ENCODE measurements at regions not wholly inside any gene's neighbourhood (a gene's known extent, or its start where the extent isn't known, plus 50 kb on each side); places are given as distances from the start of the nearest gene placed in this dataset.
"Not testable (repeated sequence)": the region's sequence is repeated elsewhere in the genome, so short reads cannot be mapped to it uniquely, and the experiment has no call there.

- H3K27me3 Mint-ChIP-seq: no peaks in the 10 kb centered on the region
- no peak overlapping the region for H3K4me3 Mint-ChIP-seq
- no peaks in the 10 kb centered on the region for H3K4me1 Mint-ChIP-seq (ENCODE audit: low read depth)
- no peak overlapping the region for H3K27ac Mint-ChIP-seq
- no peaks in the 10 kb centered on the region for H3K36me3 Mint-ChIP-seq (ENCODE audit: low read depth)
- intact Hi-C loops (cut with micrococcal nuclease): no loop called here
- H3K9me3 Mint-ChIP-seq: peaks cover 3% of the 10 kb centered on the region
Measured at GRCh38 chr11:134940441-134941126, 528.5 kb upstream of the B3GAT1 start.

GRCh38 chr11:134939905-134940304, 527.9 kb upstream of the B3GAT1 start:
- Mint-ChIP-seq H3K36me3 (ENCODE audit: low read depth) (no peaks in the 10 kb centered on the region), H3K9me3 (peaks cover 10% of the 10 kb centered on the region), H3K27ac (no peak overlapping the region), H3K4me3 (no peak overlapping the region), H3K4me1 (ENCODE audit: low read depth) (no peaks in the 10 kb centered on the region), H3K27me3 (no peaks in the 10 kb centered on the region)
- intact Hi-C loops (cut with micrococcal nuclease): no loop called here

- no peaks in the 10 kb centered on the region for H3K36me3 Mint-ChIP-seq (ENCODE audit: low read depth)
- H3K4me3 Mint-ChIP-seq: no peak overlapping the region
- no peak overlapping the region for H3K27ac Mint-ChIP-seq
Measured at GRCh38 chr11:134939031-134939430, 527.0 kb upstream of the B3GAT1 start.

GRCh38 chr11:134938212-134938611, 526.2 kb upstream of the B3GAT1 start:
- Mint-ChIP-seq H3K27ac (no peak overlapping the region), H3K4me3 (no peak overlapping the region), H3K36me3 (ENCODE audit: low read depth) (no peaks in the 10 kb centered on the region), H3K4me1 (ENCODE audit: low read depth) (no peaks in the 10 kb centered on the region), H3K27me3 (no peaks in the 10 kb centered on the region), H3K9me3 (peaks cover 16% of the 10 kb centered on the region)
- intact Hi-C loops (cut with micrococcal nuclease): no loop called here

More at GRCh38 chr11:134939031-134939430, 527.0 kb upstream of the B3GAT1 start:
- peaks cover 16% of the 10 kb centered on the region for H3K9me3 Mint-ChIP-seq
- no peaks in the 10 kb centered on the region for H3K4me1 Mint-ChIP-seq (ENCODE audit: low read depth)
- H3K27me3 Mint-ChIP-seq: no peaks in the 10 kb centered on the region
- intact Hi-C loops (cut with micrococcal nuclease): no loop called here

GRCh38 chr11:134937193-134937592, 525.2 kb upstream of the B3GAT1 start:
- peaks cover 18% of the 10 kb centered on the region for H3K9me3 Mint-ChIP-seq
- H3K27me3 Mint-ChIP-seq; H3K4me1 Mint-ChIP-seq (ENCODE audit: low read depth); H3K27ac Mint-ChIP-seq; H3K36me3 Mint-ChIP-seq (ENCODE audit: low read depth); H3K4me3 Mint-ChIP-seq; intact Hi-C loops (cut with micrococcal nuclease): not testable (repeated sequence)

GRCh38 chr11:134932761-134933160, 520.7 kb upstream of the B3GAT1 start:
- intact Hi-C loops (cut with micrococcal nuclease): no loop called here
- Mint-ChIP-seq H3K36me3 (ENCODE audit: low read depth) (no peaks in the 10 kb centered on the region), H3K4me1 (ENCODE audit: low read depth) (no peaks in the 10 kb centered on the region), H3K27me3 (no peaks in the 10 kb centered on the region), H3K4me3 (no peak overlapping the region), H3K9me3 (peaks cover 39% of the 10 kb centered on the region), H3K27ac (no peak overlapping the region)

- H3K27me3 Mint-ChIP-seq: no peaks in the 10 kb centered on the region
- no peaks in the 10 kb centered on the region for H3K36me3 Mint-ChIP-seq (ENCODE audit: low read depth)
- H3K4me1 Mint-ChIP-seq (ENCODE audit: low read depth): no peaks in the 10 kb centered on the region
- no peak overlapping the region for H3K27ac Mint-ChIP-seq
- intact Hi-C loops (cut with micrococcal nuclease): no loop called here
- peaks cover 26% of the 10 kb centered on the region for H3K9me3 Mint-ChIP-seq
- no peak overlapping the region for H3K4me3 Mint-ChIP-seq
Measured at GRCh38 chr11:134925432-134925831, 513.4 kb upstream of the B3GAT1 start.

GRCh38 chr11:134923441-134923840, 511.4 kb upstream of the B3GAT1 start:
- Mint-ChIP-seq H3K27ac (no peak overlapping the region), H3K4me1 (ENCODE audit: low read depth) (no peaks in the 10 kb centered on the region), H3K27me3 (no peaks in the 10 kb centered on the region), H3K9me3 (peaks cover 15% of the 10 kb centered on the region), H3K36me3 (ENCODE audit: low read depth) (no peaks in the 10 kb centered on the region), H3K4me3 (no peak overlapping the region)
- intact Hi-C loops (cut with micrococcal nuclease): no loop called here

GRCh38 chr11:134921938-134922337, 509.9 kb upstream of the B3GAT1 start:
- intact Hi-C loops (cut with micrococcal nuclease): no loop called here
- H3K4me3 Mint-ChIP-seq: no peak overlapping the region
- no peaks in the 10 kb centered on the region for H3K27me3 Mint-ChIP-seq
- H3K9me3 Mint-ChIP-seq: peaks cover 15% of the 10 kb centered on the region
- H3K27ac Mint-ChIP-seq: no peak overlapping the region
- H3K36me3 Mint-ChIP-seq (ENCODE audit: low read depth): no peaks in the 10 kb centered on the region
- no peaks in the 10 kb centered on the region for H3K4me1 Mint-ChIP-seq (ENCODE audit: low read depth)

GRCh38 chr11:134920851-134921608, 509.0 kb upstream of the B3GAT1 start:
- Mint-ChIP-seq H3K36me3 (ENCODE audit: low read depth) (no peaks in the 10 kb centered on the region), H3K27ac (no peak overlapping the region), H3K4me3 (no peak overlapping the region), H3K9me3 (peaks cover 12% of the 10 kb centered on the region), H3K27me3 (no peaks in the 10 kb centered on the region), H3K4me1 (ENCODE audit: low read depth) (no peaks in the 10 kb centered on the region)
- intact Hi-C loops (cut with micrococcal nuclease): no loop called here

GRCh38 chr11:134916421-134917213, 504.6 kb upstream of the B3GAT1 start:
- Mint-ChIP-seq H3K4me3 (no peak overlapping the region), H3K27me3 (no peaks in the 10 kb centered on the region), H3K4me1 (ENCODE audit: low read depth) (no peaks in the 10 kb centered on the region), H3K9me3 (no peaks in the 10 kb centered on the region), H3K36me3 (ENCODE audit: low read depth) (no peaks in the 10 kb centered on the region), H3K27ac (no peak overlapping the region)
- intact Hi-C loops (cut with micrococcal nuclease): no loop called here

- Mint-ChIP-seq H3K9me3 (no peaks in the 10 kb centered on the region), H3K36me3 (ENCODE audit: low read depth) (no peaks in the 10 kb centered on the region), H3K27ac (no peak overlapping the region), H3K4me1 (ENCODE audit: low read depth) (no peaks in the 10 kb centered on the region), H3K4me3 (no peak overlapping the region), H3K27me3 (no peaks in the 10 kb centered on the region)
- intact Hi-C loops (cut with micrococcal nuclease): no loop called here
Measured at GRCh38 chr11:134915881-134916280, 503.8 kb upstream of the B3GAT1 start.

- no peaks in the 10 kb centered on the region for H3K4me1 Mint-ChIP-seq (ENCODE audit: low read depth)
- no peaks in the 10 kb centered on the region for H3K9me3 Mint-ChIP-seq
- intact Hi-C loops (cut with micrococcal nuclease): no loop called here
- no peaks in the 10 kb centered on the region for H3K27me3 Mint-ChIP-seq
- H3K27ac Mint-ChIP-seq: no peak overlapping the region
- H3K36me3 Mint-ChIP-seq (ENCODE audit: low read depth): no peaks in the 10 kb centered on the region
- no peak overlapping the region for H3K4me3 Mint-ChIP-seq
Measured at GRCh38 chr11:134915212-134915611, 503.2 kb upstream of the B3GAT1 start.

GRCh38 chr11:134913999-134914590, 502.1 kb upstream of the B3GAT1 start:
- H3K9me3 Mint-ChIP-seq: no peaks in the 10 kb centered on the region
- no peak overlapping the region for H3K27ac Mint-ChIP-seq
- H3K27me3 Mint-ChIP-seq: no peaks in the 10 kb centered on the region
- H3K4me3 Mint-ChIP-seq: no peak overlapping the region
- no peaks in the 10 kb centered on the region for H3K36me3 Mint-ChIP-seq (ENCODE audit: low read depth)
- no peaks in the 10 kb centered on the region for H3K4me1 Mint-ChIP-seq (ENCODE audit: low read depth)
- intact Hi-C loops (cut with micrococcal nuclease): no loop called here

All from dendritic cell treated with granulocyte-macrophage colony-stimulating factor and Interleukin-4, amounts not matched to agents 40 ng/mL and 50 ng/mL, for 4 days (primary cell).